ENCODE measurements at regions not wholly inside any gene's neighbourhood (a gene's known extent, or its start where the extent isn't known, plus 50 kb on each side); places are given as distances from the start of the nearest gene placed in this dataset.

- in situ Hi-C loops (cut with HindIII; ENCODE audit: low sequenced_read_pairs), result no loop called here
Observed at GRCh38 chr20:63117661-63118302, 98.1 kb downstream of the YTHDF1 start.

- in situ Hi-C loops (cut with HindIII; ENCODE audit: low sequenced_read_pairs), result no loop called here
Observed at GRCh38 chr20:63117151-63117550, 98.8 kb downstream of the YTHDF1 start.

- in situ Hi-C loops (cut with HindIII; ENCODE audit: low sequenced_read_pairs), result no loop called here
Observed at GRCh38 chr20:63116412-63117106, 99.4 kb downstream of the YTHDF1 start.

- in situ Hi-C loops (cut with HindIII; ENCODE audit: low sequenced_read_pairs), result no loop called here
Observed at GRCh38 chr20:63115651-63116411, 100.1 kb downstream of the YTHDF1 start.

GRCh38 chr20:63114693-63115311 lies 101.1 kb downstream of the YTHDF1 start:
- in situ Hi-C loops (cut with HindIII; ENCODE audit: low sequenced_read_pairs), result no loop called here

DNA sequence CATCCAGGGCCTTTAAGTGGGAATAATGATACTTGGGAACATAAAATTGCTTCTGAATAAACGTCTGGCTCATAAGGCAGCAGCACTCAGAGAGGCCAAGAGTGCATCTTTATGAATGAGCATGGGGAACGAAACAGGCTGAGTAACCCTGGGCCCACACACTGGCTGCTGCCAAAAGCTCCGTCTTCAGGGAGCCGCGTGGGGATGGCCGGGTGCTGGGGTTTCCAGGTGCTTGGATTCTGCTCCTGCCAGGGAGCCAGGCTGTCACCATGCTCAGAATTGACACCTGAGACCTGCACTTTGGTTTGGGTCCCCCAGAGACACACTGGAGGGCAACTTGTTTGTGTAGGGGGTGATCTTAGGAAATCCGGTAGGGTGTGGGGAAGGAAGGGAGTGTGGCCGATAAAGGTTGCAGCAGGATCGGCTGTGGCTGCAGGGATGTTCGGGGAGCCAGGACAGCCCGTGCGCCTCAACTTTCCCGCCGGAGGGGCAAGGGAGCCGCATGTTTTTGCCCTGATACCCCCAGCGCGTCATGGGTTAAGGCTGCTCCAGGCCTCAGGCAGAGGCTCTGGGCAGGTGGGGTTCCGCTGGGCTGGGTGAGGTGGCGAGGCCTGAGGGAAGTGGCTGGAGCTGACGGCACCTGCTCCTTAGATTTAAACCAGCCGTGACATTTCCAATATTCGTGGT lies 101.8 kb downstream of the YTHDF1 start:
- in situ Hi-C loops (cut with HindIII; ENCODE audit: low sequenced_read_pairs), result no loop called here

GRCh38 chr20:63112491-63113219 lies 103.3 kb downstream of the YTHDF1 start:
- in situ Hi-C loops (cut with HindIII; ENCODE audit: low sequenced_read_pairs), result no loop called here

DNA sequence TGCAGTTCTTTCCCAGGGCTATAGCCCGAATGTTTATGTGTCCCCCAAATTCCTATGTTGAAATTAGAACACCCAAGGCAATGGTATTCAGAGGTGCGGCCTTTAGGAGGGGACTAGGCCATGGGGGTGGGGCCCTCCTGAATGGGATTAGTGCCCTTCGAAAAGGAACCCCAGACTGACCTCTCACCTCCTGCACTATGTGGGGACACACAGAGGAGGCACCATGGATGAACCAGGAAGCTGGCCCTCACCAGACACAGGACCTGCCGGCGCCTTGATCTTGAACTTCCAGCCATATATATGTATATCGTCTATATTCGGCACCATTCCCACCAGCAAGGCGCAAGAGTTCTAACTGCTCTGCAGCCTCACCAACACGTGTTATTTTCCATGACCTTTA lies 101.5 kb upstream of the BHLHE23 start:
- in situ Hi-C loops (cut with HindIII; ENCODE audit: low sequenced_read_pairs), result no loop called here

DNA sequence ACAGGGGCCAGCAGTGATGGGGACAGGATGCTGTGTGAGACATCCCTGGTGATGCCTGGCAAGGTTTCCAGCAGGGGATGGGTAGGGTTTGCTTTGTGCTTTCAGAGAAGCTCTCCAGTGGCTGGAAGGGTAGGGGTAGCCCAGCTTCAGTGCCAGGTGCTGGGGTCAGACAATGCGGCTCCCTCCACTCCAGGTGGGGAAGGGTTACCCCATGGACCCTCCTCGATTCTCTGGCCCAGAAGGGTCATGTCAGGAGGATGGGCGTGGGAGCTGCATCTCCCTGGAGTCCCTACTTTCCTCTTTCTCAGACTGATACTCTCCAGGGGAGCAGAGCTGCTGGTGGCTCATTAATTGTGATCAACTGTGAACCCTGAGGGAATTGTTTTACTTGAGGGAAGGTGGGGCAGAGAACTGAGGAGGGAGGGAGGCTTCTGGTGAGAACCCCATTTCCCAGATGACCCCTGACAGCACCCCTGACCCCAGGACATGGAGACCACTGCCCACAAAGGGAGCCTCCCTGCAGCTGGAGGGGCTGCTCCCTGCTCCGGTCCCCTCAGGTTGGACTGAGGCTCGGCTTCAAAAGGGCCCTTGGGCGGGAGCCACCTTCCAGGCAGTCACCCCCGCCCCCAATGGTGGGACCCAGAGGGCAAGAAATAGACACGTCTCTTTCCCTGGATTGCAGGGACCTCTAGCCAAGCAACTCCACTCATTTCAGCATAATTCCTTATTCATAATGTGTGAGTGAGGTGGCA lies 100.9 kb upstream of the BHLHE23 start:
- in situ Hi-C loops (cut with HindIII; ENCODE audit: low sequenced_read_pairs), result no loop called here

GRCh38 chr20:63106765-63107448 lies 100.1 kb upstream of the BHLHE23 start:
- in situ Hi-C loops (cut with HindIII; ENCODE audit: low sequenced_read_pairs), result no loop called here

GRCh38 chr20:63106108-63106764 lies 99.5 kb upstream of the BHLHE23 start:
- in situ Hi-C loops (cut with HindIII; ENCODE audit: low sequenced_read_pairs), result no loop called here

- in situ Hi-C loops (cut with HindIII; ENCODE audit: low sequenced_read_pairs), result no loop called here
Observed at GRCh38 chr20:63105211-63106107, 98.7 kb upstream of the BHLHE23 start.

GRCh38 chr20:63104312-63105181 lies 97.8 kb upstream of the BHLHE23 start:
- in situ Hi-C loops (cut with HindIII; ENCODE audit: low sequenced_read_pairs), result no loop called here

DNA sequence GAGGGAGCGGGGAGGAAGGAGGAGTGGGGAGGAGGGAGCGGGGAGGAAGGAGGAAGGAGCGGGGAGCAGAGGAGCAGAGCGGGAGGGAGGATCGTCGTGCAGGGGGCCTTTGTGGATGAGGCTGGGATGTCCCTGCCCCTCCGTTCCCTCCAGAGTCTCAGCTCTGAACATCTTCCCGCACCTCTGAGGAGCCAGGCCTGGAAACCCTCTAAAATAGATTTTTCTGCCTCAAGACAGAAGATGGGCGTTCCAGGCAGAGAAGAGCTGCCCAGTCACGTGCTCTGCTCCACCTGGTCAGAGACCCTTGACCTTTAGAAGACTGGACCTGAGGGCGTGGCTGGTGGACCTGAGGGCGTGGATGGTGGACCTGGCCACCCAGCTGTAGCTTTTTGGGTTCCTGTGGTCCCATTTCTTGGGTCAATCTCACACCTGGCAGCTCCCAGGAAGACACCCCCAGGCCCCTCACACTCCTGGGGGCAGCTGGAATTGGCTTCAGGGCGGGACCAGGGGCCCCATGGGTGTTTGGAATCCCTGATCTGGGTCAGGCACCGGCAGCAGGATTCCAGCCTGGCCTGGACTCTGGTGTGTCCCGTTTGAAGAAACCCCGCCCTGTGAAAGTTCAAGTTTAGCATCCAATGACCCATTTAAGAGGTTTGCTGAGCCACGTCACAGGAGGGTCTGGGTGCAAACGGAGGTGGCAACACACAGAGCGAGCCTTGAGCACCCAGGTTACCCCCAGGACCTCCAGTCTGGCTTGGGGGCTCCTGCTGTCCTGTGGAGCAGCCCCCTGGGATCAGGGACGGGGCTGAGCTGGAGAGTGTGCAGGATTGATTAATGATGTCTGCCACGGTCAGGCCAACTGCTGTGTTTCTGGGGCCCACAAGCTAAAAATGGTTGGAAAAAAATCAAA lies 96.9 kb upstream of the BHLHE23 start:
- in situ Hi-C loops (cut with HindIII; ENCODE audit: low sequenced_read_pairs), result no loop called here

DNA sequence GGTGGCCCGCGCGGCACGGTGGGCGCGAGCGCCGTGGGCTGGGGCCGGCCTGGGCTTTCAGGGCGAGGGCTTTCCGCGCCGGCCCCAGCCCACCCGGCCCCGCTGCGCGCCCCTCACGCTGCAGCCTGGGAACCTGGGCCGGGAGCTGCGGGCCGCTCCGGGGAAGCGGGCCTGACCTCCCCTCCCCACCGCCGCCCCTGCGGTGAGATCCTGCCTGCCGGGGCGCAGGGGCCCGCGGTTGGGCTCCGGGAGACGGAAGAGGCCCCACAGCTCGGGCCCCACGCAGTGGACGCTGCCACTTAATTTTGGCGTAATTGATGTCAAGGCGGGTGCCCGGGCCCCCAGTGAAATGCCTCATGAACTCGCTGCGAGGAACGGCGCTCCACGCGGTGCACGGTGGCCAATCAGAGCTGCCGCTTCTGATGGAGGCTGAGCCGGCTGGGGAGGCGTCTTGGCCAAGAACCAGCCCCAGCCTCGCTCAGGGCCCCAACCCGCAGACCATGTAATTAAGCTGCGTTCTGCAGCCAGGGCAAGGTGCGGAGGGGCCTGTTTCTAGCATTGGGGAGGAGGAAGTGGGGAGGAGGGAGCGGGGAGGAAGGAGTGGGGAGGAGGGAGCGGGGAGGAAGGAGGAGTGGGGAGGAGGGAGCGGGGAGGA lies 96.1 kb upstream of the BHLHE23 start:
- in situ Hi-C loops (cut with HindIII; ENCODE audit: low sequenced_read_pairs), result no loop called here

Measured in endothelial cell of hepatic sinusoid (primary cell).